ENCODE measurements at regions not wholly inside any gene's neighbourhood (a gene's known extent, or its start where the extent isn't known, plus 50 kb on each side); places are given as distances from the start of the nearest gene placed in this dataset.

DNA sequence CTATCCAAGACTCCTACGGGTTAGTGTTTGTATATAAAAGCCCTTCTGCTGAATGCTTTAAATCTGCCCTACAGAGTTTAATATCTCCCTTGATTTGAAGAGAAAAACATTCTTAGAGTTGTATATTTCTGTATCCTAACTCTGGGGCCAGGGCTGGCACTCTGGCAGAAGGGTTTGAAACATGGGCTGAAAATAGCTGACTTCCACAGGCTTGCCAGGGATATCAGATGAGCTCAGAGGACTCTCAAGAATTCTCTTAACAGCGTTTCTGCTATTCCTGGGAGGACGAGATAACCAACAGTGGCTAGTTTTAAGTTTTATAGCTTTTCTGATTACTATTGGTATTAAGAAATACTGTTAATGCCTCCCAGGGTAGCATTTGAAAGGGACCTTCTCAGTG, 127.5 kb downstream of the LIG4 start:
- no peak overlapping the region for H3K9ac ChIP-seq (ENCODE audit: low read length)
- no peaks in the 10 kb centered on the region for H3K79me2 ChIP-seq (ENCODE audit: insufficient read depth, low read length)
- FAIRE-seq (no peak), DNase-seq (ENCODE audit: low read depth) (no peak)
- no peak overlapping the region for H3K4me3 ChIP-seq (ENCODE audit: insufficient read depth, low read depth, low read length)
- no peak overlapping the region for H3K4me3 Mint-ChIP-seq (ENCODE audit: unreplicated experiment)
- no peaks in the 10 kb centered on the region for H3K9me3 Mint-ChIP-seq (ENCODE audit: unreplicated experiment)
- H3K27me3 Mint-ChIP-seq (ENCODE audit: low read depth, unreplicated experiment), result no peaks in the 10 kb centered on the region
- no peak overlapping the region for H3K27ac Mint-ChIP-seq (ENCODE audit: unreplicated experiment)
- no peaks in the 10 kb centered on the region for H3K4me1 ChIP-seq (ENCODE audit: insufficient read depth, low read length)
- H3K4me1 Mint-ChIP-seq (ENCODE audit: low read depth, unreplicated experiment), result peaks cover 2% of the 10 kb centered on the region
- no peaks in the 10 kb centered on the region for H3K9me3 ChIP-seq (ENCODE audit: insufficient read depth, low read depth, low read length)
- no peak overlapping the region for H3K27ac ChIP-seq (ENCODE audit: low read depth, low read length)
- no peak overlapping the region for H3K4me2 ChIP-seq (ENCODE audit: low read length)
- H3K36me3 Mint-ChIP-seq (ENCODE audit: low read depth, unreplicated experiment), result no peaks in the 10 kb centered on the region
- H3K27me3 ChIP-seq (ENCODE audit: insufficient read depth, low read length), result no peaks in the 10 kb centered on the region
- H2AFZ ChIP-seq (ENCODE audit: low read depth, low read length), result no peak overlapping the region
- H4K20me1 ChIP-seq (ENCODE audit: insufficient read depth, low read length), result no peaks in the 10 kb centered on the region
- TF ChIP-seq EZH2 (IDR thresholded peaks at IDR 0.05; ENCODE audit: insufficient read depth, low read length), result no peak
- TF ChIP-seq, protein P1, sequence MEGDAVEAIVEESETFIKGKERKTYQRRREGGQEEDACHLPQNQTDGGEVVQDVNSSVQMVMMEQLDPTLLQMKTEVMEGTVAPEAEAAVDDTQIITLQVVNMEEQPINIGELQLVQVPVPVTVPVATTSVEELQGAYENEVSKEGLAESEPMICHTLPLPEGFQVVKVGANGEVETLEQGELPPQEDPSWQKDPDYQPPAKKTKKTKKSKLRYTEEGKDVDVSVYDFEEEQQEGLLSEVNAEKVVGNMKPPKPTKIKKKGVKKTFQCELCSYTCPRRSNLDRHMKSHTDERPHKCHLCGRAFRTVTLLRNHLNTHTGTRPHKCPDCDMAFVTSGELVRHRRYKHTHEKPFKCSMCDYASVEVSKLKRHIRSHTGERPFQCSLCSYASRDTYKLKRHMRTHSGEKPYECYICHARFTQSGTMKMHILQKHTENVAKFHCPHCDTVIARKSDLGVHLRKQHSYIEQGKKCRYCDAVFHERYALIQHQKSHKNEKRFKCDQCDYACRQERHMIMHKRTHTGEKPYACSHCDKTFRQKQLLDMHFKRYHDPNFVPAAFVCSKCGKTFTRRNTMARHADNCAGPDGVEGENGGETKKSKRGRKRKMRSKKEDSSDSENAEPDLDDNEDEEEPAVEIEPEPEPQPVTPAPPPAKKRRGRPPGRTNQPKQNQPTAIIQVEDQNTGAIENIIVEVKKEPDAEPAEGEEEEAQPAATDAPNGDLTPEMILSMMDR (IDR thresholded peaks at IDR 0.05; ENCODE audit: insufficient read depth, low read depth, low read length), result no peak
- no peaks in the 10 kb centered on the region for H3K36me3 ChIP-seq (ENCODE audit: insufficient read depth, low read length)

DNA sequence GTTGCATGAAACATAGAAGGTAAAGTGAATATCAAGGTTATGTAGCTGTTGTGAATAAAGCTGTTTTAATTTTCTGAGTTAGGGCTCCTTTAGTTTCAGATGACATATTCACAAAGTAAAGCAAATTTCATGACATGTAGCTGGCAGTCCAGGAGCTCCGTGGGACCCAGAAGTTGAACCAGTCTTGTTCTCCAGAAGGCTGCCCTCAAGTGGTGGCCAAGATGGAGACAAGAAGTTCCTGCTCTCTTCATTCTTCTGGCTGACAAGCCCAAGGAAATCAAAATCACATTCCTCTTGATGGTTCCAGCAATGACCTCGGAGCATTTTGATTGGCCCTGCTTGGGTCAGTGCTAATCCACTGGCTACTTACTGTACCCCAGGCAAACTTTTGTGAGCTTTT, 128.7 kb downstream of the LIG4 start:
- no peak overlapping the region for H3K27ac ChIP-seq (ENCODE audit: low read depth, low read length)
- no peak overlapping the region for H3K4me3 Mint-ChIP-seq (ENCODE audit: unreplicated experiment)
- no peak for DNase-seq (ENCODE audit: low read depth)
- no peak overlapping the region for H2AFZ ChIP-seq (ENCODE audit: low read depth, low read length)
- no peaks in the 10 kb centered on the region for H4K20me1 ChIP-seq (ENCODE audit: insufficient read depth, low read length)
- no peaks in the 10 kb centered on the region for H3K27me3 ChIP-seq (ENCODE audit: insufficient read depth, low read length)
- H3K27me3 Mint-ChIP-seq (ENCODE audit: low read depth, unreplicated experiment), result no peaks in the 10 kb centered on the region
- FAIRE-seq, result no peak
- no peak overlapping the region for H3K27ac Mint-ChIP-seq (ENCODE audit: unreplicated experiment)
- no peaks in the 10 kb centered on the region for H3K36me3 Mint-ChIP-seq (ENCODE audit: low read depth, unreplicated experiment)
- H3K4me1 Mint-ChIP-seq (ENCODE audit: low read depth, unreplicated experiment), result peaks cover 2% of the 10 kb centered on the region
- no peak overlapping the region for H3K4me3 ChIP-seq (ENCODE audit: insufficient read depth, low read depth, low read length)
- H3K4me1 ChIP-seq (ENCODE audit: insufficient read depth, low read length), result no peaks in the 10 kb centered on the region
- no peak overlapping the region for H3K9ac ChIP-seq (ENCODE audit: low read length)
- no peaks in the 10 kb centered on the region for H3K9me3 Mint-ChIP-seq (ENCODE audit: unreplicated experiment)
- TF ChIP-seq EZH2 (IDR thresholded peaks at IDR 0.05; ENCODE audit: insufficient read depth, low read length), result no peak
- TF ChIP-seq, protein P1 (IDR thresholded peaks at IDR 0.05; ENCODE audit: insufficient read depth, low read depth, low read length), result no peak
- no peak overlapping the region for H3K4me2 ChIP-seq (ENCODE audit: low read length)
- no peaks in the 10 kb centered on the region for H3K79me2 ChIP-seq (ENCODE audit: insufficient read depth, low read length)
- no peaks in the 10 kb centered on the region for H3K36me3 ChIP-seq (ENCODE audit: insufficient read depth, low read length)
- no peaks in the 10 kb centered on the region for H3K9me3 ChIP-seq (ENCODE audit: insufficient read depth, low read depth, low read length)

DNA sequence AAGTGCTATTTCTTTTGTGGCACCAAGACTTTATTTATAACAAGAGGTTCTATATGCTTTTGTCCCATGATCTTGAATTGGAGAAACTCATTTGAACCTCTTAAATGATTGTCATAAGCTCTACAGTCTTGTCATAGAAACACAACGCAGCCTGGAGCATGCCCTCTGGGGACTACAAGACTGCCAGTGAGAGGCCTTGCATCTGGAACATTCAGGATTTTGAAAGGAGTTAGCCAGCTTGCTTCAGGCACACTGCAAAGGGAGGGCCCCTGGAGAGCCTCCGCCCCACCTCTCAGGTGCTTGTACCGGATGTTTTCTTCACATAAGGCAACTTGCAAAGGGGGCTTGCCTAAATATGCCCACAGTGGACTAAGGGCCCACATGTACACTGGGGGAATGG, 130.5 kb downstream of the LIG4 start:
- Histone ChIP-seq H3K9me3 (ENCODE audit: insufficient read depth, low read depth, low read length) (no peaks in the 10 kb centered on the region), H3K36me3 (ENCODE audit: insufficient read depth, low read length) (no peaks in the 10 kb centered on the region), H3K4me1 (ENCODE audit: insufficient read depth, low read length) (no peaks in the 10 kb centered on the region), H3K4me2 (ENCODE audit: low read length) (no peak overlapping the region), H4K20me1 (ENCODE audit: insufficient read depth, low read length) (no peaks in the 10 kb centered on the region), H3K27ac (ENCODE audit: low read depth, low read length) (no peak overlapping the region), H3K4me3 (ENCODE audit: insufficient read depth, low read depth, low read length) (no peak overlapping the region), H3K9ac (ENCODE audit: low read length) (no peak overlapping the region), H2AFZ (ENCODE audit: low read depth, low read length) (no peak overlapping the region), H3K79me2 (ENCODE audit: insufficient read depth, low read length) (no peaks in the 10 kb centered on the region), H3K27me3 (ENCODE audit: insufficient read depth, low read length) (no peaks in the 10 kb centered on the region)
- Mint-ChIP-seq H3K4me3 (ENCODE audit: unreplicated experiment) (no peak overlapping the region), H3K36me3 (ENCODE audit: low read depth, unreplicated experiment) (no peaks in the 10 kb centered on the region), H3K27me3 (ENCODE audit: low read depth, unreplicated experiment) (no peaks in the 10 kb centered on the region), H3K27ac (ENCODE audit: unreplicated experiment) (no peak overlapping the region), H3K4me1 (ENCODE audit: low read depth, unreplicated experiment) (peaks cover 2% of the 10 kb centered on the region), H3K9me3 (ENCODE audit: unreplicated experiment) (no peaks in the 10 kb centered on the region)
- DNase-seq (ENCODE audit: low read depth) (no peak), FAIRE-seq (no peak)
- TF ChIP-seq EZH2 (IDR thresholded peaks at IDR 0.05; ENCODE audit: insufficient read depth, low read length), result no peak
- TF ChIP-seq, protein P1 (IDR thresholded peaks at IDR 0.05; ENCODE audit: insufficient read depth, low read depth, low read length), result no peak

All from astrocyte (in vitro differentiated cells and primary cell).